B cell (primary cell): ENCODE measurements at regions not wholly inside any gene's neighbourhood (a gene's known extent, or its start where the extent isn't known, plus 50 kb on each side); places are given as distances from the start of the nearest gene placed in this dataset.

Source experiments
- CTCF ChIP-seq: fragments of 200-600 bp; IDR thresholded peaks from one replicate; pipeline ENCODE4 v1.8.0; 2022; ENCODE audit warnings: antibody characterized with exemption, mild to moderate bottlenecking
- EZH2 ChIP-seq: IDR thresholded peaks from 2 replicates; pipeline ENCODE4 v1.6.1; 2012; ENCODE audit warnings: borderline replicate concordance, low read depth, mild to moderate bottlenecking, moderate library complexity, low read length; ENCODE audit not compliant: insufficient read depth, poor library complexity, severe bottlenecking

- TF ChIP-seq CTCF (no peak), EZH2 (no peak)
These were observed 600.8 kb upstream of the ROBO1 start for GRCh38 chr3:80368616-80369015.
